BLaER1 (cell line): ENCODE measurements at regions not wholly inside any gene's neighbourhood (a gene's known extent, or its start where the extent isn't known, plus 50 kb on each side); places are given as distances from the start of the nearest gene placed in this dataset.

Experiments used
- H3K27ac ChIP-seq: shearing (Covaris generic); formaldehyde crosslinking; 2 replicates; pipeline ENCODE4 v1.8.1; 2022
- H3K27me3 ChIP-seq: shearing (Covaris generic); formaldehyde crosslinking; 2 replicates; pipeline ENCODE4 v1.8.1; 2022
- H3K36me3 ChIP-seq: shearing (Covaris generic); formaldehyde crosslinking; 2 replicates; pipeline ENCODE4 v1.8.1; 2022
- H3K4me1 ChIP-seq: shearing (Covaris generic); formaldehyde crosslinking; 2 replicates; pipeline ENCODE4 v1.8.1; 2022
- H3K4me2 ChIP-seq: shearing (Covaris generic); formaldehyde crosslinking; 2 replicates; pipeline ENCODE4 v1.8.1; 2022
- H3K4me3 ChIP-seq: shearing (Covaris generic); formaldehyde crosslinking; 2 replicates; pipeline ENCODE4 v1.8.1; 2022
- H3K9ac ChIP-seq: shearing (Covaris generic); formaldehyde crosslinking; 2 replicates; pipeline ENCODE4 v1.8.1; 2022
- H3K9me3 ChIP-seq: shearing (Covaris generic); formaldehyde crosslinking; 2 replicates; pipeline ENCODE4 v1.8.1; 2022
- H4K20me1 ChIP-seq: shearing (Covaris generic); formaldehyde crosslinking; 2 replicates; pipeline ENCODE4 v1.8.1; 2022
- Cebpa-rat ChIP-seq: shearing (Covaris generic); IDR thresholded peaks from 2 replicates; pipeline ENCODE4 v1.8.1; 2022

GRCh38 chr5:12343558-12343957 is 439.3 kb upstream of the CTNND2 start:
- no peaks in the 10 kb centered on the region for H3K27me3 ChIP-seq
- no peaks in the 10 kb centered on the region for H3K4me1 ChIP-seq
- 0 out of 2 replicates have a peak, but pooled peaks cover 7% of the 10 kb centered on the region for H3K9me3 ChIP-seq
- H3K9ac ChIP-seq = no peak overlapping the region
- H4K20me1 ChIP-seq = no peaks in the 10 kb centered on the region
- no peak overlapping the region for H3K4me3 ChIP-seq
- no peak overlapping the region for H3K4me2 ChIP-seq
- H3K27ac ChIP-seq = no peak overlapping the region
- H3K36me3 ChIP-seq = no peaks in the 10 kb centered on the region
- TF ChIP-seq Cebpa-rat = no peak

GRCh38 chr5:12335938-12336337 is 431.7 kb upstream of the CTNND2 start:
- no peaks in the 10 kb centered on the region for H3K4me1 ChIP-seq
- no peak overlapping the region for H3K9ac ChIP-seq
- H3K9me3 ChIP-seq = no peaks in the 10 kb centered on the region
- no peak overlapping the region for H3K4me3 ChIP-seq
- no peak overlapping the region for H3K4me2 ChIP-seq
- H3K27ac ChIP-seq = no peak overlapping the region
- no peaks in the 10 kb centered on the region for H4K20me1 ChIP-seq
- no peak for TF ChIP-seq Cebpa-rat
- H3K36me3 ChIP-seq = no peaks in the 10 kb centered on the region
- H3K27me3 ChIP-seq = no peaks in the 10 kb centered on the region

- H3K9me3 ChIP-seq = no peaks in the 10 kb centered on the region
- H3K36me3 ChIP-seq = no peaks in the 10 kb centered on the region
- TF ChIP-seq Cebpa-rat = no peak
- H3K9ac ChIP-seq = no peak overlapping the region
- no peaks in the 10 kb centered on the region for H3K4me1 ChIP-seq
- H3K4me2 ChIP-seq = no peak overlapping the region
- H3K27ac ChIP-seq = no peak overlapping the region
- no peak overlapping the region for H3K4me3 ChIP-seq
- no peaks in the 10 kb centered on the region for H3K27me3 ChIP-seq
- no peaks in the 10 kb centered on the region for H4K20me1 ChIP-seq
Observed at GRCh38 chr5:12332480-12332879, 428.2 kb upstream of the CTNND2 start.

- no peaks in the 10 kb centered on the region for H3K27me3 ChIP-seq
- no peak overlapping the region for H3K4me3 ChIP-seq
- H3K9ac ChIP-seq = no peak overlapping the region
- H3K27ac ChIP-seq = no peak overlapping the region
- H3K36me3 ChIP-seq = no peaks in the 10 kb centered on the region
- H3K4me1 ChIP-seq = no peaks in the 10 kb centered on the region
- H4K20me1 ChIP-seq = no peaks in the 10 kb centered on the region
- no peaks in the 10 kb centered on the region for H3K9me3 ChIP-seq
- no peak for TF ChIP-seq Cebpa-rat
- no peak overlapping the region for H3K4me2 ChIP-seq
Observed at GRCh38 chr5:12330993-12331588, 426.8 kb upstream of the CTNND2 start.

GRCh38 chr5:12330381-12330780 is 426.1 kb upstream of the CTNND2 start:
- H3K4me1 ChIP-seq = no peaks in the 10 kb centered on the region
- H3K4me3 ChIP-seq = no peak overlapping the region
- H3K27me3 ChIP-seq = no peaks in the 10 kb centered on the region
- no peak overlapping the region for H3K27ac ChIP-seq
- TF ChIP-seq Cebpa-rat = no peak
- no peaks in the 10 kb centered on the region for H4K20me1 ChIP-seq
- H3K9ac ChIP-seq = no peak overlapping the region
- H3K9me3 ChIP-seq = no peaks in the 10 kb centered on the region
- no peak overlapping the region for H3K4me2 ChIP-seq
- H3K36me3 ChIP-seq = no peaks in the 10 kb centered on the region

GRCh38 chr5:12323637-12324229 is 419.5 kb upstream of the CTNND2 start:
- no peaks in the 10 kb centered on the region for H3K27me3 ChIP-seq
- TF ChIP-seq Cebpa-rat = no peak
- H3K27ac ChIP-seq = no peak overlapping the region
- H3K4me3 ChIP-seq = no peak overlapping the region
- no peak overlapping the region for H3K9ac ChIP-seq
- no peaks in the 10 kb centered on the region for H3K4me1 ChIP-seq
- no peaks in the 10 kb centered on the region for H4K20me1 ChIP-seq
- H3K9me3 ChIP-seq = no peaks in the 10 kb centered on the region
- no peak overlapping the region for H3K4me2 ChIP-seq
- no peaks in the 10 kb centered on the region for H3K36me3 ChIP-seq

- Histone ChIP-seq H3K9me3 (no peaks in the 10 kb centered on the region), H3K4me2 (no peak overlapping the region), H3K4me3 (no peak overlapping the region)
Observed at GRCh38 chr5:12322042-12322441, 417.8 kb upstream of the CTNND2 start.

GRCh38 chr5:12320331-12320730 is 416.1 kb upstream of the CTNND2 start:
- Histone ChIP-seq H3K4me3 (no peak overlapping the region), H3K9me3 (no peaks in the 10 kb centered on the region), H3K4me2 (no peak overlapping the region), H4K20me1 (no peaks in the 10 kb centered on the region), H3K4me1 (no peaks in the 10 kb centered on the region), H3K27me3 (no peaks in the 10 kb centered on the region), H3K27ac (no peak overlapping the region), H3K36me3 (no peaks in the 10 kb centered on the region), H3K9ac (no peak overlapping the region)
- no peak for TF ChIP-seq Cebpa-rat

More at GRCh38 chr5:12322042-12322441, 417.8 kb upstream of the CTNND2 start:
- no peaks in the 10 kb centered on the region for H3K4me1 ChIP-seq
- no peak overlapping the region for H3K27ac ChIP-seq
- no peaks in the 10 kb centered on the region for H4K20me1 ChIP-seq
- no peaks in the 10 kb centered on the region for H3K27me3 ChIP-seq
- H3K9ac ChIP-seq = no peak overlapping the region
- no peaks in the 10 kb centered on the region for H3K36me3 ChIP-seq
- no peak for TF ChIP-seq Cebpa-rat

- Histone ChIP-seq H3K4me1 (no peaks in the 10 kb centered on the region), H3K4me3 (no peak overlapping the region), H3K36me3 (no peaks in the 10 kb centered on the region), H3K27ac (no peak overlapping the region), H3K4me2 (no peak overlapping the region), H3K9ac (no peak overlapping the region), H3K27me3 (no peaks in the 10 kb centered on the region), H3K9me3 (no peaks in the 10 kb centered on the region), H4K20me1 (no peaks in the 10 kb centered on the region)
- TF ChIP-seq Cebpa-rat = no peak
Observed at GRCh38 chr5:12316812-12317211, 412.6 kb upstream of the CTNND2 start.

- no peaks in the 10 kb centered on the region for H3K27me3 ChIP-seq
- no peak overlapping the region for H3K4me3 ChIP-seq
- H3K36me3 ChIP-seq = no peaks in the 10 kb centered on the region
- H4K20me1 ChIP-seq = no peaks in the 10 kb centered on the region
- H3K4me2 ChIP-seq = no peak overlapping the region
- no peaks in the 10 kb centered on the region for H3K4me1 ChIP-seq
- H3K9me3 ChIP-seq = no peaks in the 10 kb centered on the region
- TF ChIP-seq Cebpa-rat = no peak
- no peak overlapping the region for H3K27ac ChIP-seq
- H3K9ac ChIP-seq = no peak overlapping the region
Observed at GRCh38 chr5:12315461-12315860, 411.2 kb upstream of the CTNND2 start.

GRCh38 chr5:12313602-12314001 is 409.4 kb upstream of the CTNND2 start:
- H4K20me1 ChIP-seq = no peaks in the 10 kb centered on the region
- no peak overlapping the region for H3K4me2 ChIP-seq
- H3K4me3 ChIP-seq = no peak overlapping the region
- no peaks in the 10 kb centered on the region for H3K4me1 ChIP-seq
- no peaks in the 10 kb centered on the region for H3K27me3 ChIP-seq
- no peaks in the 10 kb centered on the region for H3K36me3 ChIP-seq
- H3K9ac ChIP-seq = no peak overlapping the region
- no peak overlapping the region for H3K27ac ChIP-seq
- no peak for TF ChIP-seq Cebpa-rat
- H3K9me3 ChIP-seq = no peaks in the 10 kb centered on the region
